Adrenal gland (tissue), 9 donors: ENCODE measurements at regions not wholly inside any gene's neighbourhood (a gene's known extent, or its start where the extent isn't known, plus 50 kb on each side); places are given as distances from the start of the nearest gene placed in this dataset.

Experiments
- DNase-seq, 7 donors: peaks; one replicate each; pipeline ENCODE4 v3.0.0-alpha.2; 2019 to 2020
- H3K27ac ChIP-seq, 5 donors: fragments of 200-600 bp; sonication (generic) in 4 of 5; 1 replicate in 3 of 5; 2 replicates in 2 of 5; pipeline versions ENCODE4 v1.5.1 to v1.8.0; 2016 to 2020; ENCODE audit warnings: mild to moderate bottlenecking in 1 of 5
- H3K27me3 ChIP-seq: fragments of 200-600 bp; 2 replicates; pipeline ENCODE4 v1.8.0; 2021
- H3K36me3 ChIP-seq, 2 donors: fragments of 200-600 bp; replicated peaks in 1 of 2; 1 replicate in 1 of 2; 2 replicates in 1 of 2; pipeline versions ENCODE4 v1.5.1 to v1.8.0; 2018 to 2022
- H3K4me1 ChIP-seq, 2 donors: fragments of 200-600 bp; replicated peaks in 1 of 2; 1 replicate in 1 of 2; 2 replicates in 1 of 2; pipeline versions ENCODE4 v1.5.1 to v1.8.0; 2018 to 2021
- H3K4me3 ChIP-seq, 4 donors: fragments of 200-600 bp; sonication (generic) in 3 of 4; one replicate each; pipeline ENCODE4 v1.5.1; 2016 to 2018
- H3K9me3 ChIP-seq, 3 donors: fragments of 200-600 bp; sonication (generic) in 1 of 3; replicated peaks in 1 of 3; 1 replicate in 2 of 3; 2 replicates in 1 of 3; pipeline versions ENCODE4 v1.5.1 to v1.8.0; 2016 to 2021
- POLR2A ChIP-seq, 2 donors: fragments of 450-650 bp; IDR thresholded peaks; one replicate each; pipeline ENCODE4 v1.6.1; 2017; ENCODE audit warnings: antibody characterized with exemption in 2 of 2, mild to moderate bottlenecking in 2 of 2, moderate library complexity in 1 of 2
- WGBS, 4 donors: extraction: QIAGEN DNeasy Blood & Tissue Kit in 2 of 4; methylation state at CpG; one replicate each; pipeline versions ENCODE4 v1.1.5 to v1.1.7; 2013 to 2017; 5-methylcytosine and 5-hydroxymethylcytosine counted together
- intact Hi-C, 2 donors: fragments of 100-400 bp; cut with DNase I; formaldehyde crosslinking; loops; one replicate each; pipeline versions ENCODE4 v1.14.1 to v1.15.0; 2022 to 2023
- TF ChIP-seq, protein P1 (sequence below), 6 experiments: fragments of 450-650 bp in 4 of 6; fragments of 200-600 bp in 2 of 6; sonication (generic) in 1 of 6; IDR thresholded peaks; 1 replicate in 5 of 6; 2 replicates in 1 of 6; pipeline versions ENCODE4 v1.5.1 to v1.8.0; 2016 to 2021; ENCODE audit warnings: antibody characterized with exemption in 6 of 6, mild to moderate bottlenecking in 2 of 6, moderate library complexity in 1 of 6
- donor health status: healthy with polysubstance abuse.
- donor health status: Bipolar disorder and iron deficiency.
- donor health status: DM: yes; HTN: yes; CAD: no.
- donor health status: DM: no; HTN: no; CAD: no.
- donor health status: DM: no; HTN: no; CAD: no.

DNA sequence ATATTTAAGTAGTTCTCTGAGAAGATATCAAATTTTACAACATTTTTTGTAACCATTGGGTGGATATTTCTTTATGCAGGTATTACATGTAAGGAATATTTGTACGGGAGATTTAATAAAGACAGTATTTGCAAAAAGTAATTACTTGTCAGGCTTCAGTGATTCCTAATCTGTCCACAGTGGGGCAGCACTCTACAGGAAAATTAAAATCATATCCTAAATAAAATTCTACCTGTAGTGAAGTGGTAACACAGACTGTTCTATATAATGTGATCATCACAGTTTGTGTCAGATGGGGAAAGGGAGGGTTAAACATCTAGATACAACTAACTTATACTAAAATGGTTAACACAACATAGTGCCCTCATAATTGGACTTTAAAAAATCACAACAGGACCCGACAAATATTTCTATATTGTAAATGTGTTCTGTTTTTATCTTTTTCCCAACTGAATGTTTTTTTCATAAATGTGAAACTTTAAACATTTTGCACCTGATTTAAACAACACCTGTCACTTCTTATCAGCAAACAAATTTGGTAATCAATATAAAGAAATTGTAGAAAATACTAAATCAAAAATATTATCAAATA lies 145.6 kb upstream of the MANEA start:
- Histone ChIP-seq H3K27me3 (no peaks in the 10 kb centered on the region), H3K27ac (no peak overlapping the region), H3K36me3 (no peaks in the 10 kb centered on the region), H3K4me1 (no peaks in the 10 kb centered on the region), H3K9me3 (no peaks in the 10 kb centered on the region), H3K4me3 (no peak overlapping the region)
- TF ChIP-seq, protein P1, sequence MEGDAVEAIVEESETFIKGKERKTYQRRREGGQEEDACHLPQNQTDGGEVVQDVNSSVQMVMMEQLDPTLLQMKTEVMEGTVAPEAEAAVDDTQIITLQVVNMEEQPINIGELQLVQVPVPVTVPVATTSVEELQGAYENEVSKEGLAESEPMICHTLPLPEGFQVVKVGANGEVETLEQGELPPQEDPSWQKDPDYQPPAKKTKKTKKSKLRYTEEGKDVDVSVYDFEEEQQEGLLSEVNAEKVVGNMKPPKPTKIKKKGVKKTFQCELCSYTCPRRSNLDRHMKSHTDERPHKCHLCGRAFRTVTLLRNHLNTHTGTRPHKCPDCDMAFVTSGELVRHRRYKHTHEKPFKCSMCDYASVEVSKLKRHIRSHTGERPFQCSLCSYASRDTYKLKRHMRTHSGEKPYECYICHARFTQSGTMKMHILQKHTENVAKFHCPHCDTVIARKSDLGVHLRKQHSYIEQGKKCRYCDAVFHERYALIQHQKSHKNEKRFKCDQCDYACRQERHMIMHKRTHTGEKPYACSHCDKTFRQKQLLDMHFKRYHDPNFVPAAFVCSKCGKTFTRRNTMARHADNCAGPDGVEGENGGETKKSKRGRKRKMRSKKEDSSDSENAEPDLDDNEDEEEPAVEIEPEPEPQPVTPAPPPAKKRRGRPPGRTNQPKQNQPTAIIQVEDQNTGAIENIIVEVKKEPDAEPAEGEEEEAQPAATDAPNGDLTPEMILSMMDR (IDR thresholded peaks at IDR 0.05): peak; percentile 43 to 82 (median 60)
- TF ChIP-seq POLR2A (IDR thresholded peaks at IDR 0.05): no peak
- 46 to 49% (median 47%) methylated on average over 2 of the region's 2 CpGs for WGBS, 4 donors
- peak in 6 of 7 donors; percentile 19 to 77 (median 48) for DNase-seq
- intact Hi-C loops: no loop called here

DNA sequence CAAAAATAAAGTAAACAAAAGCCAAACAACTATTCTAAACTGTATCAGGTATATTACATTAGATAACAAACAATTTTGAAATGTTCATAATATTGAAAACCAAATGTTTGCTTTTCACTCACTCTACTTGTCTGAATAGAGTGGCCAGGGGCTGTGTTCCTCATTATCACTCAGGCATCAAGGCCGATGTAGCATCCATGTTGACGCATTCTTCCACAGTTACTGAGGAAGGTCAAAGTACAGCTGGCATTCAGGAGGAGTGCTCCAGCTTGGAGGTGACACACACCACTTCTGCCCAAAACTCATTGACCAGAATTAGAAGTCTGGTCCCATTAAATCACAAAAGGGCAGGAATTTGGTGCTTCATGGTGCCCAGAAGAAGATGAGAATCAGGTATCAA lies 137.6 kb upstream of the MANEA start:
- Histone ChIP-seq H3K27me3 (no peaks in the 10 kb centered on the region), H3K9me3 (no peaks in the 10 kb centered on the region), H3K36me3 (no peaks in the 10 kb centered on the region), H3K27ac (no peak overlapping the region), H3K4me3 (no peak overlapping the region), H3K4me1 (no peaks in the 10 kb centered on the region)
- DNase-seq: no peak
- no peak for TF ChIP-seq POLR2A (IDR thresholded peaks at IDR 0.05)
- TF ChIP-seq, protein P1 (IDR thresholded peaks at IDR 0.05): no peak
- 70 to 88% (median 79%) methylated on average over 2 of the region's 2 CpGs for WGBS, 4 donors
- intact Hi-C loops: no loop called here

DNA sequence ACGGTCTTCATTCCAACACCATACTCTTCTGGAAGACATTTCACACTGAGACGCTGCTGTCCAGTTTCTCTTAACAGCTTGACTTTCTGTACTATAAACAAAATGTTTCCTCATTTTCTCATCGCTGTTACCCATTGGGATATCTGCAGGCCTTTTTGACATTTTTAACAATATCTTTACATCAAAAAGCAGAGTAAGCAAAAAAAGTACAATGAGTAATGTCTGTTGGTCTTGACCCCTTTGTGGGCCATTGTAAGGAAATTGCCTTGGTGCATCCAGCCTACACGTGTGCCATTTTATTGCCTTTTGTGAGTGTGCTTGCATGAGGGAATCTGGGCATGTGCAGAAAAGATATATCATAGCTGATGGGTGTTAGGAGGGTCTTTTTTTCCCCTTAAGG lies 129.1 kb upstream of the MANEA start:
- H3K27me3 ChIP-seq: no peaks in the 10 kb centered on the region
- H3K36me3 ChIP-seq: no peaks in the 10 kb centered on the region
- 72 to 82% (median 77%) methylated on average over 4 of the region's 4 CpGs for WGBS, 4 donors
- H3K4me1 ChIP-seq: no peaks in the 10 kb centered on the region
- H3K27ac ChIP-seq: no peak overlapping the region
- H3K9me3 ChIP-seq: no peaks in the 10 kb centered on the region
- intact Hi-C loops: no loop called here
- no peak for DNase-seq
- no peak for TF ChIP-seq POLR2A (IDR thresholded peaks at IDR 0.05)
- TF ChIP-seq, protein P1 (IDR thresholded peaks at IDR 0.05): no peak
- no peak overlapping the region for H3K4me3 ChIP-seq

DNA sequence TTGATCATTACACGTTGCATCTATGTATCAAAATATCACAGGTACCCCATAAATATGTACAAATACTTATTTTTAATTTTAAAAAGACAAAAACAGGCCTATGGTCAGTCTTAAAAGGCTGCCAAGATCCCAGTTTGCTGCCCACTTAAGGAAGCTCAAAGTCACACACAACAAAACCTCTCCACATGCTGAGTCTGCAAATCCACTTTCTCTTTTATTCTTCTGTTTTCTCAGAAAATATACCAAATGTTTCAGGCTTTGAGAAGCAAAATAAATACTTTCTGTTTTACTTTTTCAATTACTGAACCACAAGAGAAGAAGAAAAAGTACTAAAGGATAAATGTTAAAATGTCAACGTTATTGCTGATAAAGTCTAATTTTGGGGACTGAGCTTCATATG lies 107.8 kb upstream of the MANEA start:
- H3K27ac ChIP-seq: no peak overlapping the region
- H3K4me1 ChIP-seq: no peaks in the 10 kb centered on the region
- intact Hi-C loops: no loop called here
- no peak for DNase-seq
- H3K4me3 ChIP-seq: no peak overlapping the region
- WGBS, 4 donors: 57 to 69% (median 66%) methylated on average over 2 of the region's 2 CpGs
- H3K36me3 ChIP-seq: no peaks in the 10 kb centered on the region
- TF ChIP-seq, protein P1 (IDR thresholded peaks at IDR 0.05): no peak
- TF ChIP-seq POLR2A (IDR thresholded peaks at IDR 0.05): no peak
- no peaks in the 10 kb centered on the region for H3K27me3 ChIP-seq
- no peaks in the 10 kb centered on the region for H3K9me3 ChIP-seq
